Dermis microvascular lymphatic vessel endothelial cell (primary cell): ENCODE measurements at regions not wholly inside any gene's neighbourhood (a gene's known extent, or its start where the extent isn't known, plus 50 kb on each side); places are given as distances from the start of the nearest gene placed in this dataset.
"Not testable (repeated sequence)": the region's sequence is repeated elsewhere in the genome, so short reads cannot be mapped to it uniquely, and the experiment has no call there.

Source experiments
- DNase-seq, 2 donors: peaks; one replicate each; pipeline versions ENCODE4 v3.0.0 to v3.0.0-alpha.2; 2010; ENCODE audit warnings: low read depth in 2 of 2

DNA sequence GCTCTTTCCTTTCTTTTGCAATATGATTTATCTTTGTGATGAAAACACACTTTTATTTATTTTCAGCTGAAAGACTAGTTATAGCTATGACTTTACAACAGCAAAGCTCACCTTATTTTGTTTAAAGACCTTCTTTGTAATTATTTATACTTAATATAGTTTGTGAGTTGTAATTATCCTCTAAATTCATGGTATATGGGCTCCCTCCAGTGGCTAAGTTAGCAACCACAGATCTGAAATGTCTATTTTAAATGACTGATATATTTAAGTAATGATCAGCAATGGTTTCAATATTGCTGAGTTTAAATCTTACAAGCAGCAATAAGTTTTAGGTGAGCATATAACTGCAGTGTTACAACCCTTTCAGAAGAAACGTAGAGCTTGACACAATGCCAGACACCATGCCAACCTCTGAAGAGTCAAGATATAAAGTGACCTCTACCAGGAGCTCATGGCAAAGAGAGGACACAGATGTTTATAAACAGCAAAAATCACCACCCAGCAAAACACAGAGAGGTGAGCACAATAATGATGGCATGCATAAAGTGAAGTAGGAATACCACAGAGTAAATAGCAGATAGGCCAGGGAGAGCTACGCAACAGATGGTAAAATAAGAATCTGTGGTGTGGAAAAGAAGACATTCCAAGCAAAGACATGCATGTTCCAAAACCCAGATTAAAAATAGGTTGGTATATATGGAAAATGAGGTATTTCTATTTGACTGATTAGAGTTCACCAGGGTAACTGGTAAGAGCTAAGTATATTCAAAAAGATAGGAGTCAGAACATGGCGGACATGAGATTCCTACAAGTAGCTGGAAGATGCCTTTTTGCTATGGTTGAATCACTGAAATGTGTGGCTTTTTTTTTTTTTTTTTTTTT is 143.7 kb upstream of the ZNF385D start:
- DNase-seq = peak; percentile 5 to 14

DNA sequence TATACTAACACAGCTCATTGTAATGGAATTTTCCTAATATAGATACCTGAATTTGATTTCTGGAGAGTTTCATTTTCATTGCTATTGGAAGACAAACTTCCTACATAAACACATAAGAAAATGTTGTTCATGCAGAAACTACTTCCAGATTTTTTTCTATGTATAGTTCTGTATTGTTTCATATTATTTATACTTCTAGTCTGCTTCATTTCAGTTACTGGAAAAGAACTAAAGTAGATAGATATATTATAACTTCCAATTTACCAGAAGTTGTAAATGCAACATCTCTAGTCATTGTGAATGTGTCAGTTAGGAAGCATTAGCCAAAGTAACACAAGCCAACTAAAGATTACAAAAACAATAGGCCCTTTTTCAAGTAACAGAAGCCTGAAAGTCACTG is 147.3 kb upstream of the ZNF385D start:
- DNase-seq = no peak

DNA sequence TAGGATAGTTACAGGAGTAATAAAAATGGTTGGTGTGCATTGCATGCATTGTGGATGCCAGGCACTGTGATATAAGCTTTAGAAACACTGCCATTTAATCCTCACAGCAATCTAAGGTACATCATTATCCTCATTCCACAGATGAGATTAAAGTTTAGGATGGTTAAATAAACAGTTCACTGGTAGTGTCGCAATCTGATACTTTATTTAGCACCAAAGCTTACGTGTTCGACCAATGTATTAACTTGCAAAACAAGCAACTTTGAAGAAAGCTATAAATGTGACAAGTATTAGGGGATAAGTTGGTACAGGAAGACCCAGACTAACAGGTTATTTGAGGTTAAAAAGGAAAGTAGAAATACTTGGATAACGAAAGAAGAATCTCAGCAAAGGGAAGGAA is 150.5 kb upstream of the ZNF385D start:
- DNase-seq = no peak

DNA sequence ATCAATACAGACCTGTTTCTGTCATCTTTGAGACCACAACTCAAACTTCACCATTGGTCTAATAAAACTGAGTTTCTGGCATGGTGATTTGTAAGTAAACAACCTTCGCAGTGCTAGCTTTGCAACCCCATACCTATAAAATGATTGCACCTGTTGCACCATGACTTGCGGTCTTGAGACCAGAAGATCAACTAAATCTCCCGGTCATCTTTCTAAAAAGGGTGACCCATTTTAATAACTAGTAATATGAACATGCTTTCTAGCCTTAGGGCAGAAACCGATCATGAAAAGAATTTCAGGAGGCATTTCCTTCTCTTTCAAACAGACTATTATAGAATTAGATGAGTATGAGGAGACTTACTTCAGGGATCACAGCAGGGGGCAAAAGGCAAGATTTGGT is 151.9 kb upstream of the ZNF385D start:
- no peak for DNase-seq

DNA sequence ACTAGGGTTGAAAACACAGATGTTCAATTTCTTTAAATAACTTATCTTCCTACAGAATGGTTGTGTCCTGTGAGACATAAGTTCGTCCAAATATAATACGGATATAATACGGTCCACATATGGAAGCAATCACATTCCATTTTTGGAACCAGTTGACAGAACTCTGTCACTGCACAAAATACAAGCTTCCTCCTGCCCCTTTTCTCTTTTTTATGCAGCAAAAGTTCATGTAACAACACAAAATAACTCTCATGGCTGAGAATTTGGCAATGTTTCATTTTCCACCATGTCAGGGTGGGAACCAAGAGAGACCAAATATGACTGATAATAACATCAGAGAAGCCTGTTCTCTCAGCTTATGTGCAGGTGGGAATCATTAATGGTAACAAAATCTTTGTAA is 158.1 kb upstream of the ZNF385D start:
- DNase-seq = no peak

DNA sequence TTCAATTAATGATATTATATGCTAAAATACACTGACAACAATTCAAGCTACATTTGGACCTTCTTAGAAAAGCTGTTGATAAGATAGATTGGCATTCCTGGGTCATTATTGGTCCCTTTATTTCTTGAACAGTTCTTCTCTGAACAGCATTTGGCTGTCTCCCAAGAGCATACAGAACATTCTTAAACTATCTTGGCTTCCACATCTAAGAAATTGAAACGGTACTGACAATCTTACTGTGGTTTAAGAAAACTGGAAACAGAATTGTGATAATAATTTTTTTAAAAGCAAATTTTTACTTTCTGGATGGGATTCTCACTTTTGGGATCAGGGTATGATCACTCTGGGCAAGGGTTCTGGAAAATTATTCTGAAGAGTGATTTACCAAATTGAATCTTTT is 161.7 kb upstream of the ZNF385D start:
- no peak for DNase-seq

DNA sequence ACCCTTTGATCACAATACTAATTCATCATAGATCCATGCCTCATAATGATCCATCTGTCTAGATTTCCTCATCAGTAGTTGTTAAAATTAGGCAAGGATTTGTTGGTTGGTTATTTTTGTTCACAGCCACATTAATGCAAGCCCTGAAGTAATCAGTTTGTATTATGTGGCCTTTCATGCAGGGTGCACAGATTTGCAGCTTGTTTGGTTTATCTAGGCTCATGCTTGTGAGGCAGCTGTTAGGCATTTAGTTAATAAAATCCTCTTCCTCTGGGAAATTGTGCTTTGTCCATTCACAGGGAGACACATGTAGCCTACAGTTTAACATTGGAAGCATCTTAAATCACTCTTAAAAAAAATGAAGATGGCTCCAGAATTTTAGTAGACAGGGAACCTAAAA is 162.8 kb upstream of the ZNF385D start:
- DNase-seq = no peak

DNA sequence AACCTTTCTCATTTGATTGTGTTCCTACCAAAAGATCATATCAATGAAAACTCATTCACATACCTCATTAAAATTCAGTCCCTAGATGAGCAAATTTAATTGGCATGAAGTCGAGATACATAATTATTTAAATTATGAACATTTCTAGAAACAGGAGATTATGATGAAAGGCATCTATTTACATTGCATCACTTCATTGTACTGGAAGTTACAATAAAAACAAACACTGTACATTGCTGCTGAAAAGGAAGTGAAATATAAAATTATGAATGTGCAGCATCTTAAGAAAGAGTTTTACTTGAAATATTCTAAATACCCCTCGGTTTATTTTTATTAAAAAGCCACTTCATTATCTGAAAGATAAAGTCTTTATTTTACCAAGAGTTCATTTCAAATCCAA is 163.4 kb upstream of the ZNF385D start:
- no peak for DNase-seq

DNA sequence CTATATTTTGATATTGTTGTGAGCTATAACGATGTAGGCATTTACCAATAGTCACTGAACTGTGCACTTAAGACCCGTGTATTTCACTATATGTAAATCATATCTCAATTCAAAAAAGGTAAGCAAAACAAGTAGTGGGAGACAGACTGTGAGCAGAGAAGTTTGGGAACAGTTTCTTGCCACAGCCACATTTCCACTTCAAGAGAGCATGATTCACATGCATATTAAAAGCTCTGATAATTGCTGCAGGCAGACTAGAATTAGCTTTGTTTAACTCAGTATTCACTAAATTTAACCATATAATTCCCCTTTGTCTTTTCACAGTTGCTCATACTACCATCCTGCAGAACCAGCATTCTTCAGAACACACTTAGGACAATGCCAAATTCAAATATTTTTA is 168.4 kb upstream of the ZNF385D start:
- no peak for DNase-seq

DNA sequence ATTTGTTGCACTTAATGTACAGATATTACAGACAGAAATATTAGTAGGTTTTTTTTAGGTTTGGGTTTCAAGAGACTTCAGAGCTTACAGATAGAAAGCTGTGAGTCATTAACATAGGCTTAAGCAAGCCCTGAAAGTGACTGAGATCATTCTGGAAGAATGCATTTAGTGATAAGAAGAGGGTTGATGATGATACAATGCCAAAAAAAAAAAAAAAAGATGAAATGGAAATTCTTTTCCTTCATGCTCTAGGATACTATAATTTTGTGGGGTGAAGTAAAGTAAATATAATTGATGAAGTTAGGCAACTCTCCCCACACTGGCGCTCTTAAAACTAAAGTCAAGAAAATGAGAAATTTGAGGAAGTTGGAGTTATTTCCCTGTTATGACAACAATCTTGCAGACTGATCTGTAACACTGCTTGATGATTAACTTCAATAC is 169.4 kb upstream of the ZNF385D start:
- no peak for DNase-seq

DNA sequence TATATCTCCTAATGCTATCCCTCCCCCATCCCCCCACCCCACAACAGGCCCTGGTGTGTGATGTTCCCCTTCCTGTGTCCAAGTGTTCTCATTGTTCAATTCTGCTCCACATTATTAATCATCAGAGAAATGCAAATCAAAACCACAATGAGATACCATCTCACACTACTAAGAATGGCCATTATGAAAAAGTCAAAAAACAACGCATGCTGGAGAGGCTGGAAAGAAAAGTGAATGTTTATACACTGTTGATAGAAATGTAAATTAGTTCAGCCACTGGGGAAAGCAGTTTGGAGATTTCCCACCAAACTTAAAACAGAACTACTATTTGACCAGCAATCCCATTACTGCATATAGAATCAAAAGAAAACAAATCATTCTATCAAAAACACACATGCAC is 172.1 kb upstream of the ZNF385D start:
- DNase-seq = not testable (repeated sequence)

DNA sequence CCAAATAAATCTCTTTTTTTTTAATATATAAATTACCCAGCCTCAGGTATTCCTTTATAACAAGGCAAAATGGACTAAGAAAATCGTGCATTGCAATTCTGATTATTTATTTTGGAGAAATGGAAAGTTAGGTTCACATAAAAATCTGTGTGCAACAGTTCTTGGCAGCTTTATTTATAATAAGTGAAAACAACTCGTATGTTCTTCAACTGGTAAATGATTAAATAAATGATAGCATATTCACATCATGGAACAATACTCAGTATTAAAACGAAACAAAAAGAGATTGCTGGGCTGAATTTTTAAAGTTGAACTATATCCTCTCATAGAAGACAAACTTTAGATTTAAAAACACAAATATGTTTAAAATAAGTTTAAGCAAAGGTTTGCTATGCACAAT is 176.3 kb upstream of the ZNF385D start:
- no peak for DNase-seq

DNA sequence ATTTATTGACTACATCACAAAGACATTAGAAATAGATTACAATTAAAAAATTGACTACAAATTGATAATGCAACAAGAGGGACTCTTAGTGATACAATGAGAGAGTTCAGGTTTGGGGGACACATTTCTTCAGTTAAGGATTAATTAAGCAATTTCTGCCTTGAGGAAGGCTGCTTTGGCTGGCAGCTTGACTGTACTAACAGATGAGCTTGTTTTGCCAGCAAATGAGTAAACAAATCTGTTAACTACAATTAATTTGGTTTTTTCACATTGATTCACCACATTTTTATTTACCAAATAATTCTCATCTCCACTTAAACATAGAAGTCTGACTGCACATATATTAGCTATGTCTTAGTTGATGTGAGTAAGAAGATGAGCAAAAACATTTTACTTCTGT is 183.6 kb upstream of the ZNF385D start:
- DNase-seq = no peak

DNA sequence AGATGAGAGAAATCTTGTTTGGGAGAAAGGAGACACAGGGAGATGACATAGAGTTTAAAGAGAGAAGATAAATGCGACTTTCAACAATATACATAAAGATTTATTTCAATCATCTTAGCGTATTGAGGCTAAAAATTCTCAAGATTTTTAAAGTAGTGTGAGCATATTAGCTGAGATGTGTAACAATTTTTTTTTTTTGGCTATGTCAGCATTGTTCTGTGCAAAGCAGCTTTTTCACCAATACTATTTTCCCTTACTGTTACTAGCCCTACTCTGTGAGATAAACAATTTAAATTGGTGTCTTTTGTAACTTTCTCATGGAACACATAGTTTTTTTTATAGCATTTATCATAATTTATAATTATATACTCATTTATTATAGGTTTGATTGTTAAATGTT is 185.2 kb upstream of the ZNF385D start:
- no peak for DNase-seq

DNA sequence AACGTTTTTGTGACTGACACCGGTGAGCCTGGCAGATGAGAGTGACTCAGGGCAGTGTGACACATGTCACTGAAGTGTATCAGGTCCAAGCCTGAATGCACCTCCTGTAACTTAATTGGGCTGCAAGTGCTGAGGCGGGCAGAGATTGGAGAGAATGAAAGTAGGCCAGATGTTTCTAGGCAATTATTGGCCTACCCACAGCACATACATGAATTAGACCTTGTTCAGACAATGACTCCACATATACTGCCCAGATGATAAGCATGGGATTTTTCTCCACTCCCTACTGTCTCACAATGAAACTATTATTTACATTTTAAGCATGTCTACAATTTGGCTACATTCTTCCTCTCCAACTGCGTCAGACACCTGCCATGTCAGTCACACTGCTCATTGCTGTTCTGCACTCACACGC is 187.3 kb upstream of the ZNF385D start:
- DNase-seq = no peak

DNA sequence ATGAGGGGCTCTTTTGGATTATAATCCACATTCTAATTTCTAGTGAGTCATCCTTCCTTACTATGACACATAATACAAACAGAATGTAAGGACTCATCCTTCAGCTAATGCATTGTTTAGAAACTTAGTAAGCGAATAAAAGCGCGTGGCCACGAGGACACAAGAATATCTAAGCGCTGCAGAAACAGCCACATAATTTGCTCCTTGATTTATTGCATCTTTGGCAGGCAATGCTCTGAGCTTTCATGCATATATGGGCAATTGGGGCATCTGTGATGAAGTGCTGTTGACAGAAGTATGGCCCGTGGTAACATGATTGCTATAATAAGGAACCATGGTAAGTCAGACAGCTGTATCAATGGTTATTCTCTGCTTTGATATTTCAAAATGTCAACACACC is 191.3 kb upstream of the ZNF385D start:
- peak in 1 of 2 donors; percentile 1 for DNase-seq

DNA sequence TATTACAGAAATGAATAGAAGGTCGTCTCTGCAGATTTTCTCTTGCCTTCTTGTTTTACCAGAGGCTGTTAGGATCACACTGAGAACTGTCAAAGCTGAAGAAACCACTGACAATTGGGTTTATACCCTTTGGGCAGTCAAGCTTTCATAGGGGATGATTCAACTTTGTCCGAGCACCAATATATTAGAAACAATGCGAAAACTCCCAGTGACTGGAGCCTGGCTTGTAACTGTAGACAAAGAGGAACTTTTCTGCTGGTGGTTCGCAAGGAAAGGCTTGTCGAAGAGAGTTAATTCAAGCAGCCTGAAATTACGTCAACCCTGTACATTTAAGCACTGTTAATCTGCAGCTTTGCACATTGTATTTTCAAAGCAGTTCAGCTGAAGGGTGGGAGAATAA is 193.2 kb upstream of the ZNF385D start:
- DNase-seq = no peak

DNA sequence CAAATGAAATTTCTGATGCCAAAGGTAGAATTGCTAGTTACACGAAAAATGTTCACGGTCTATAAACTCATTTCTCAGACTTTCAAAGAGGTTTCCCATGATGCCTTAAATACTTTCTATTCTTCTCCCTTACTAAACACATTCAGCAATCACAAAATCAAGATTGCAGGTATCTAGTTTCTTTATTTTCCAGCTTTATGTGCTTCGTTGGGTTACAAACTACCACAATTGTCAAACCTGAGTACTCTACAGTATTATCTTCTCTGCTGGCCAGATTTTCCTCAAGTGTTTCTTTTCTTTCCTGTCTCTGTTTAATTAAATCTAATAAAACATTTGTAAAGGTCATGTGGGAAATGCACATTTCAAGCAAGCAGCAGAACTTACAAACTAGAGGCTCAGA is 201.8 kb upstream of the ZNF385D start:
- DNase-seq = no peak

DNA sequence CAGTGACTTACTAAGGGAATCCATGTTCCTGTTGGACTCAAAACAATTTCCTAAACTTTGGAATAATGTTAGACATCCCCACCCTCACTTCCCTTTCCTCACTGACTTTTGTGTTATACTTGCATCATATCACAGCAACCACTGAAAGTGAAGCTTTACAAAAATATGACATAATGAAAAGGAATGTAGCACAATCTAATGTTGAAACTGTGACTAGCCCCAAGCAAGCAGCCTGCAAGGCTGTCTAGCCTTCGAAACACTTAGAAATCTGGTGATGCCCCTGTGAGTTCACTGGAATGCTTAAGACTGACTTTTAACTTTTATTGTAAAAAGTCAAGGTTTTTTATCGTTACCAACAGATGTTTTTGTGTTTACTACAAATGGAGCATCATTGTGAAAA is 203.7 kb upstream of the ZNF385D start:
- DNase-seq = no peak

DNA sequence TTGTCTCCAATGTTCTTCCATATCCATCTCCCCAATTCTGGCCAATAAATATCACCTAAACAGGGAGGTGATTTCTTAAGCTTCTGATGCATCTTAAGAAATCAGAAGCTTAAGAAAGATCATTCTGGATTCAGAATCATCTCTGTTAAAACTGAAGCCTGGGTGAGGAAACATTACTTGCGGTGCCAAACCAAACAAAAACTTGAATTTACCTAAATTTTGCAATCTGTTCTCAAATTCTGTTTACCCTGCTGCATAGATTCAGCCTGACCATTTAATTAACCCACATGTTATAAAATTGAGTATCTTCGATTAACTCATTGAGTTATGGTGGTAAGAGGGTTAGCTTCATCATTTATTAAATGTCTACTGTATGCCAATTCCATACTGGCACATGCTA is 204.4 kb upstream of the ZNF385D start:
- no peak for DNase-seq

DNA sequence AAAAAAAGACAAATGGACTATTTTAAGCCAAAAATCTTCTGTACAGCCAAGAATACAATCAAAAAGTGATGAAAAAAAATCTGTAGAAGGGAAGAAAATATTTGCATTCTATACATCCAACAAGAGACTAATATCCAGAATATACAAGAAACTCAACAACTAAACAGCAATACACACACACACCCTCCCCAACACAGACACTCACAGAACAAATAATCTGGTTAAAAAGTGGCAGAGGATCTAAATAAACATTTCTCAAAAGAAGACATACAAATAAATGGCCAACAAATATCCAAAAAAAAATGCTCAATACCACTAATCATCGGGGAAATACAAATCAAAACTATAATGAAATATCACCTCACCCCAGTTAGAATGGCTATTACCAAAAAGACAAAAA is 209.0 kb upstream of the ZNF385D start:
- no peak for DNase-seq

DNA sequence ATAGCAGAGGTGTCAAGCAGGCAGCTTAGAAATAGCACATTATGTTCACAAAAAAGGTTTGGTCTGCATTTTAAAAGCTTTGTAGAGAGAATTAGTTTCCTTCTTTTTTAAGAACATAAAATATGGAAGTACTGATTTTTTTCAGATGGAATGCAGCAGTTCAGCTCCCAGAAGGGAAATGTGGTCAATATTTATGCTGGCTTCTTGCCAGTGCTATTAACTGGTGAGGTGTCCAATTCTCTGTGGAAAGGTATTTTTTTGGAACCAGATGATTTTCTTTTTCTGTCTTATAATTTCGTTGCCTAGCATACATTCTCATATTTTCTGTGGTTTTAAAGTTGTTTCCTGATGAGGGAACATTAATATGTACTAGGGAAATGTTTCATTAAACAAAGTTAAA is 211.4 kb upstream of the ZNF385D start:
- DNase-seq = peak; percentile 13 to 23

DNA sequence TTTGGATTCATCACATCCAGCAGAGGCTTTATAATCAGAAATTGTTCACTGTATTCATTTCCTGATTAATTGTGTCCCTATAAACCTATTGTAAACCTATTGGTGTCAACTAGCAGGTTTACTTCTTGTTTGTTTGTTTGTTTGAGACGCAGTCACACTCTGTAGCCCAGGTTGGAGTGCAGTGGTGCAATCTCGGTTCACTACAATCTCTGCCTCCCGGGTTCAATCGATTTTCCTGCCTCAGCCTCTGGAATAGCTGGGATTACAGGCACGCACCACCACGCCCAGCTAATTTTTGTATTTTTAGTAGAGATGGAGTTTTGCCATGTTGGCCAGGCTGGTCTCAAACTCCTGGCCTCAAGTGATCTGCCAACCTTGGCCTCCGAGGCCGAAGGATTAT is 215.4 kb upstream of the ZNF385D start:
- DNase-seq = not testable (repeated sequence)

DNA sequence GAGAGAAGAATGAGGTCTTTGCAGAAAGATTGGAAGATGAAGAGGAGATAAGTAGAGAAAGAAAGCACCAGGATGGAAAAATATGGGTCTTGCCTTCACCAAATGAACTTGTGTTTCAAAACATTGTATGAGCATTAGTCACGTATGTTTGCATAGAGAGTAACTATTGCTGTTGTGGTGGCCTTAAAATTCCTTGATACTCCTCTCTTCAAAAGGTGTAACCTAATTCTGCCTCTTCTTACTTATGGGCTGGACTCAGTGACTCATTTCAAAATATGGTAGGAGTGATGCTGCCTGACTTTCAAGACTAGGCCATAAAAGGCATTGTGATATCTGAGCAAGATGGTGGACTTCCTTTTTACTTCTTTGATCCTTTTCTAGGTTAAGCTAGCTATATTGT is 228.7 kb upstream of the ZNF385D start:
- no peak for DNase-seq
